Left lung (tissue), 4 donors: ENCODE measurements at regions not wholly inside any gene's neighbourhood (a gene's known extent, or its start where the extent isn't known, plus 50 kb on each side); places are given as distances from the start of the nearest gene placed in this dataset.

Source experiments
- ATAC-seq: fragments of 200-7000 bp; cut with Tn5 transposase; one replicate; pipeline ENCODE4 v1.9.1; 2020; ENCODE audit warnings: moderate library complexity
- DNase-seq, 4 donors: peaks; one replicate each; pipeline ENCODE4 v3.0.0-alpha.2; 2013 to 2020
- H3K27ac ChIP-seq, 2 donors: fragments of 200-600 bp; sonication (generic) in 1 of 2; one replicate each; pipeline versions ENCODE4 v1.5.0 to v1.8.0; 2020 to 2021
- H3K27me3 ChIP-seq, 2 donors: fragments of 200-600 bp; sonication (generic) in 1 of 2; one replicate each; pipeline versions ENCODE4 v1.5.0 to v1.8.0; 2020 to 2021
- H3K36me3 ChIP-seq, 2 donors: fragments of 200-600 bp; sonication (generic) in 1 of 2; one replicate each; pipeline versions ENCODE4 v1.5.0 to v1.8.0; 2020 to 2021
- H3K4me1 ChIP-seq, 2 donors: fragments of 200-600 bp; one replicate each; pipeline ENCODE4 v1.8.0; 2021
- H3K4me3 ChIP-seq, 2 donors: fragments of 200-600 bp; sonication (generic) in 1 of 2; one replicate each; pipeline versions ENCODE4 v1.5.0 to v1.8.0; 2020 to 2021; ENCODE audit warnings: mild to moderate bottlenecking in 1 of 2
- H3K9me3 ChIP-seq, 2 donors: fragments of 200-600 bp; sonication (generic) in 1 of 2; one replicate each; pipeline versions ENCODE4 v1.5.0 to v1.8.0; 2020 to 2021
- intact Hi-C, 2 donors: fragments of 100-400 bp; cut with DNase I; formaldehyde crosslinking; loops; one replicate each; pipeline versions ENCODE4 v1.11.2 to v1.14.2; 2022
- TF ChIP-seq, protein P1 (sequence below), 2 donors: fragments of 200-600 bp; sonication (generic) in 1 of 2; IDR thresholded peaks; one replicate each; pipeline versions ENCODE4 v1.5.0 to v1.8.0; 2021; ENCODE audit warnings: antibody characterized with exemption in 2 of 2
- donor health status: DM: no; HTN: yes; CAD: no.
- donor health status: DM: no; HTN: no; CAD: no.

DNA sequence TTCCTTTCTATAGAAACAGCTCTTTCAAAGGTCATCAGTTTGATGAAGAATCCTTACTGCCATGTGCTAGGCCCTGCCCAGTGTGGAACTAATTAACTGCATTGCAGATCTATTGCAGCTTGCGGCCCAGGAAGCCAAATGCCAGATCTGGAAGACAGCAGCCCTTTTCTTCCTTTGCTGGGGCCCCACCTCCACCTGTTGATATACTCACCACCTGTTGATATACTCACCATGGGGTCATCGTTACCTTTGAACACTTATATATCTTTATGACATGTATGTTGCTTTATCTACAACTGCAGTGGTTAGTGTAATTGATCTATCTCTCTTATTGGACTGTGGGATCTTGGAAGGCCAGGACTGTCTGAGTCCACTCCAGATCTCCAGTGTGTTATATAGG is 292.5 kb downstream of the ATP23 start:
- intact Hi-C loops: no loop called here
- Histone ChIP-seq H3K27ac (no peak overlapping the region), H3K36me3 (no peaks in the 10 kb centered on the region), H3K9me3 (peaks cover 0 to 9% of the 10 kb centered on the region in 2 donors), H3K4me3 (no peak overlapping the region), H3K4me1 (no peaks in the 10 kb centered on the region), H3K27me3 (no peaks in the 10 kb centered on the region)
- TF ChIP-seq, protein P1, sequence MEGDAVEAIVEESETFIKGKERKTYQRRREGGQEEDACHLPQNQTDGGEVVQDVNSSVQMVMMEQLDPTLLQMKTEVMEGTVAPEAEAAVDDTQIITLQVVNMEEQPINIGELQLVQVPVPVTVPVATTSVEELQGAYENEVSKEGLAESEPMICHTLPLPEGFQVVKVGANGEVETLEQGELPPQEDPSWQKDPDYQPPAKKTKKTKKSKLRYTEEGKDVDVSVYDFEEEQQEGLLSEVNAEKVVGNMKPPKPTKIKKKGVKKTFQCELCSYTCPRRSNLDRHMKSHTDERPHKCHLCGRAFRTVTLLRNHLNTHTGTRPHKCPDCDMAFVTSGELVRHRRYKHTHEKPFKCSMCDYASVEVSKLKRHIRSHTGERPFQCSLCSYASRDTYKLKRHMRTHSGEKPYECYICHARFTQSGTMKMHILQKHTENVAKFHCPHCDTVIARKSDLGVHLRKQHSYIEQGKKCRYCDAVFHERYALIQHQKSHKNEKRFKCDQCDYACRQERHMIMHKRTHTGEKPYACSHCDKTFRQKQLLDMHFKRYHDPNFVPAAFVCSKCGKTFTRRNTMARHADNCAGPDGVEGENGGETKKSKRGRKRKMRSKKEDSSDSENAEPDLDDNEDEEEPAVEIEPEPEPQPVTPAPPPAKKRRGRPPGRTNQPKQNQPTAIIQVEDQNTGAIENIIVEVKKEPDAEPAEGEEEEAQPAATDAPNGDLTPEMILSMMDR (IDR thresholded peaks at IDR 0.05): no peak
- no peak for ATAC-seq
- DNase-seq: no peak

DNA sequence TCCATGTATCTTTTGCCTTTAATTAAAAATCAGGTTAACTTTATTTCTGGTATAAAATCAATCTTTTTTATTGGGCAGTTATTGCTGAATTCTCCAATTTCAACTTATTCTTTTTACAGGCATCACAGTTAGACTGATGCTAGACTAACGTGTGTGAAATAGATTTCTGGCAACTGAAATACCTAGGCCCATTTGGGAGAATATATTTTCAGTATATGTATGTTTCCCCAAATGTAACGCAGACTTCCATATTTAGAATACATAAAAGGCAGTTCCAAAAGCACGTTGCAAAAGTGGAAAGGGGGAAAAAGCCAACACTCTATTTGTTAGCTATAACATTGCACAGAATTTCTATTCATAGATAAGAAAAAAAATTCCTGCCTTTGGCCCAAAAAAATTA is 297.0 kb downstream of the ATP23 start:
- H3K27me3 ChIP-seq: no peaks in the 10 kb centered on the region
- no peaks in the 10 kb centered on the region for H3K4me1 ChIP-seq
- no peak for DNase-seq
- no peaks in the 10 kb centered on the region for H3K9me3 ChIP-seq
- H3K36me3 ChIP-seq: no peaks in the 10 kb centered on the region
- TF ChIP-seq, protein P1 (IDR thresholded peaks at IDR 0.05): no peak
- H3K27ac ChIP-seq: no peak overlapping the region
- intact Hi-C loops: no loop called here
- no peak overlapping the region for H3K4me3 ChIP-seq
- ATAC-seq: no peak

DNA sequence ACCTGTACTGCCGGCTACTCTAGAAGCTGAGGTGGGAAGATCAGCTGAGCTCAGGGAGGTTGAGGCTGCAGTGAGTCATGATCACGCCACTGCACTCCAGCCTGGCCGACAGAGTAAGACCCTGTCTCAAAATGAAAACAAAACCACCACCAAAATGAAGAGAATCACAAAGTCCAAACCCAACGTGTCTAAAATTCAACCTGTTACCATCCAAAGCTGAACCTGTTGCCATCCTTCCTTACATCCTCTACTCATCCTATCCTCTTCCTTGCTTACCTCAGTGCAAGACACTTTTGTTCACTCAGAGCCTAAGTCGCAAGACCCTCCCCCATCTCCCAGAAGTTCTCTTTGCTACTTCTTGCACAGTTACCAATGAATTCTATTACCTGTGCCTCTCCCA is 299.7 kb downstream of the ATP23 start:
- TF ChIP-seq, protein P1 (IDR thresholded peaks at IDR 0.05): no peak
- DNase-seq (no peak), ATAC-seq (no peak)
- H3K4me3 ChIP-seq: no peak overlapping the region
- no peaks in the 10 kb centered on the region for H3K36me3 ChIP-seq
- H3K4me1 ChIP-seq: no peaks in the 10 kb centered on the region
- intact Hi-C loops: no loop called here
- no peak overlapping the region for H3K27ac ChIP-seq
- H3K9me3 ChIP-seq: peaks cover 0 to 3% of the 10 kb centered on the region in 2 donors
- H3K27me3 ChIP-seq: no peaks in the 10 kb centered on the region

DNA sequence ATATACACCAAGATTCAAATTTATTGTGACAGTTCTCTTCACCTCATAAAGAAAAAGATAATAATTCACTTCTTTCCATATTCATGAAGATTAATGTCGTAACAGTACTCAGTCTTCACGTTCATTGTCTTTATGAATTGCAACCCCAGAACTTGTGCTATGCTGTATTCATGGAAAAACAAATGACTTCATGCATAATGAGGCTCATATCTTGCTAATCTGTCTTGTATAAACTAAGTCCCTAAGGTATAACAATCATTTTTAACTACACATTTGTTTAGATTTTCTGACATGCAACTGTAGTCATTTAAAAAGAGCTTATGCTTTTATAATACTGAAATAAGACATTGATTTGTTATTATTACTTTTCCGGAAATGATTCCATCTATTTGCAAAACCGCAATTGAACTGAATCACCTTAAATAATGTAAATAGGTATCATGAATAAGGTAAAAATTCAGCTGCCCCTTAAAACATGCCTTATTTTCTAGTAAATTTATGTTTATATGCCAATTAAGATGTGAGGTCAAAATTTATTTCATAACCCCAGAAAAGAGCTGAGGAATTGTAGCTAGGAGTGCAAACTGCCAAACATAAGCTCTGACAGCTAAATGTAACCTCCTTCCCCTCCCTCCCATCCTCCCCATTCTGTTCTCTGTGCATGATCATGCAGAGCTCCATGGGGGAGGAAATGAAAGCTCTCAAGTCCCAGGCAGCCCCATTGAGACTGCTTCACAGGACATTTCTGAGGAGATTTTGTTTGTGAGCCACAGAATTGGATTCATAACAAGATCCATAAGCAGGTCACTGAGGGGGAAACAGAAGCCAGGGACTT is 301.6 kb downstream of the ATP23 start:
- Histone ChIP-seq H3K4me3 (no peak overlapping the region), H3K9me3 (peaks cover 0 to 3% of the 10 kb centered on the region in 2 donors), H3K4me1 (no peaks in the 10 kb centered on the region), H3K27me3 (no peaks in the 10 kb centered on the region), H3K36me3 (no peaks in the 10 kb centered on the region), H3K27ac (no peak overlapping the region)
- DNase-seq: no peak
- intact Hi-C loops: no loop called here
- TF ChIP-seq, protein P1 (IDR thresholded peaks at IDR 0.05): no peak
- ATAC-seq: no peak

DNA sequence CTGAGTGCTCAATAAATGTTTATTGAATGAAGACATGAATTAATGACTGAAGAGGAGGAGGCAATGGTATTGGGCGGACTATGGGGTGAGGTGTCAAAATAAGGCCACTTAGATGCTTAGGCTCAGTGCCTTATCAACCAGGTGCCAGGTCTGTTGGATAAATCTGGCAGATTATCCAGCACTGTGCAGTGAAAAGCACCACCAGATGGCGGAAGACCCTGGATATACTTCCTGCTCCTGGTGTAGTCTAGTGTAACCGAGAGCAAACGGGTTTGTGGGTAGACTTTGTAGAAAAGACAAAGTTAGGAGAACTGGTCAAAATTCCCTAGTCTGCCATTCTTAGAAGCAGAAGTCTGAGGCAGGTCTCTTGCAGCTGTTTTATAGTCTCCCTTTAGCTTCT is 306.3 kb downstream of the ATP23 start:
- H3K27me3 ChIP-seq: no peaks in the 10 kb centered on the region
- ATAC-seq (no peak), DNase-seq (no peak)
- TF ChIP-seq, protein P1 (IDR thresholded peaks at IDR 0.05): no peak
- H3K27ac ChIP-seq: no peak overlapping the region
- H3K4me1 ChIP-seq: no peaks in the 10 kb centered on the region
- intact Hi-C loops: no loop called here
- no peaks in the 10 kb centered on the region for H3K36me3 ChIP-seq
- peaks cover 0 to 3% of the 10 kb centered on the region in 2 donors for H3K9me3 ChIP-seq
- no peak overlapping the region for H3K4me3 ChIP-seq
